Liver (tissue), 7 donors: ENCODE measurements at regions not wholly inside any gene's neighbourhood (a gene's known extent, or its start where the extent isn't known, plus 50 kb on each side); places are given as distances from the start of the nearest gene placed in this dataset.

ENCODE experiments used
- DNase-seq: peaks from one replicate; pipeline ENCODE4 v3.0.0-alpha.2; 2017; ENCODE audit warnings: low spot score
- H3K27ac ChIP-seq, 2 donors: one replicate each; pipeline ENCODE4 v1.7.0; 2013; ENCODE audit warnings: inconsistent platforms in 2 of 2, low read length in 2 of 2, control low read depth in 1 of 2, low read depth in 1 of 2, mild to moderate bottlenecking in 1 of 2
- H3K27me3 ChIP-seq, 4 donors: one replicate each; pipeline versions ENCODE4 v1.6.1 to v1.7.0; 2013; ENCODE audit warnings: low read length in 3 of 4, inconsistent platforms in 1 of 4, mild to moderate bottlenecking in 1 of 4, moderate library complexity in 1 of 4; ENCODE audit not compliant: control insufficient read depth in 4 of 4, insufficient read depth in 4 of 4
- H3K36me3 ChIP-seq, 4 donors: one replicate each; pipeline versions ENCODE4 v1.6.1 to v1.7.0; 2013; ENCODE audit warnings: low read length in 3 of 4, mild to moderate bottlenecking in 3 of 4, low read depth in 1 of 4, moderate library complexity in 1 of 4; ENCODE audit not compliant: control insufficient read depth in 4 of 4, insufficient read depth in 3 of 4
- H3K4me1 ChIP-seq, 4 donors: one replicate each; pipeline versions ENCODE4 v1.6.1 to v1.7.0; 2013; ENCODE audit warnings: low read length in 3 of 4, mild to moderate bottlenecking in 3 of 4, moderate library complexity in 1 of 4; ENCODE audit not compliant: control insufficient read depth in 4 of 4, insufficient read depth in 4 of 4
- H3K4me3 ChIP-seq, 3 donors: one replicate each; pipeline versions ENCODE4 v1.6.1 to v1.7.0; 2013; ENCODE audit warnings: low read length in 3 of 3, control low read depth in 1 of 3, low read depth in 1 of 3, mild to moderate bottlenecking in 1 of 3
- H3K9ac ChIP-seq, 2 donors: one replicate each; pipeline ENCODE4 v1.7.0; 2013; ENCODE audit warnings: low read length in 2 of 2, mild to moderate bottlenecking in 2 of 2, moderate library complexity in 2 of 2, control low read depth in 1 of 2, low read depth in 1 of 2
- H3K9me3 ChIP-seq, 4 donors: one replicate each; pipeline versions ENCODE4 v1.6.1 to v1.7.0; 2013; ENCODE audit warnings: low read length in 3 of 4; ENCODE audit not compliant: control insufficient read depth in 4 of 4
- EGR1 ChIP-seq, 2 donors: IDR thresholded peaks; 2 replicates each; pipeline ENCODE4 v1.6.1; 2016 to 2018; ENCODE audit warnings: antibody characterized with exemption in 2 of 2, low read depth in 2 of 2
- FOXA1 ChIP-seq: IDR thresholded peaks from 2 replicates; pipeline ENCODE4 v1.6.1; 2016; ENCODE audit warnings: antibody characterized with exemption
- HNF4A ChIP-seq, 2 donors: conservative IDR thresholded peaks; 2 replicates each; pipeline ENCODE4 v1.6.1; 2016; ENCODE audit warnings: antibody characterized with exemption in 2 of 2, mild to moderate bottlenecking in 2 of 2
- HNF4G ChIP-seq: IDR thresholded peaks from 2 replicates; pipeline ENCODE4 v1.6.1; 2016; ENCODE audit warnings: antibody characterized with exemption
- MAX ChIP-seq: IDR thresholded peaks from 2 replicates; pipeline ENCODE4 v1.6.1; 2016; ENCODE audit warnings: antibody characterized with exemption
- NR2F2 ChIP-seq: IDR thresholded peaks from 2 replicates; pipeline ENCODE4 v1.6.1; 2016; ENCODE audit warnings: antibody characterized with exemption
- RAD21 ChIP-seq, 2 donors: IDR thresholded peaks; 2 replicates each; pipeline ENCODE4 v1.6.1; 2016; ENCODE audit warnings: antibody characterized with exemption in 2 of 2, mild to moderate bottlenecking in 2 of 2
- RXRA ChIP-seq, 2 donors: IDR thresholded peaks; 2 replicates each; pipeline ENCODE4 v1.6.1; 2017 to 2018; ENCODE audit warnings: antibody characterized with exemption in 2 of 2, mild to moderate bottlenecking in 1 of 2
- SP1 ChIP-seq: IDR thresholded peaks from 2 replicates; pipeline ENCODE4 v1.6.1; 2018; ENCODE audit warnings: antibody characterized with exemption, mild to moderate bottlenecking
- TAF1 ChIP-seq: conservative IDR thresholded peaks from 2 replicates; pipeline ENCODE4 v1.6.1; 2016; ENCODE audit warnings: antibody characterized with exemption, mild to moderate bottlenecking
- YY1 ChIP-seq: IDR thresholded peaks from 2 replicates; pipeline ENCODE4 v1.6.1; 2016; ENCODE audit warnings: antibody characterized with exemption, mild to moderate bottlenecking
- WGBS: extraction: QIAGEN DNeasy Blood & Tissue Kit; methylation state at CpG from one replicate; pipeline ENCODE4 v1.1.7; 2013; 5-methylcytosine and 5-hydroxymethylcytosine counted together
- TF ChIP-seq, protein P1 (sequence below): IDR thresholded peaks from 2 replicates; pipeline ENCODE4 v1.6.1; 2016; ENCODE audit warnings: antibody characterized with exemption
- TF ChIP-seq, protein P2 (sequence below): IDR thresholded peaks from 2 replicates; pipeline ENCODE4 v1.6.1; 2016; ENCODE audit warnings: antibody characterized with exemption, mild to moderate bottlenecking
- donor health status: healthy.
- donor health status: healthy.
- donor health status: healthy.
- donor health status: healthy.

DNA sequence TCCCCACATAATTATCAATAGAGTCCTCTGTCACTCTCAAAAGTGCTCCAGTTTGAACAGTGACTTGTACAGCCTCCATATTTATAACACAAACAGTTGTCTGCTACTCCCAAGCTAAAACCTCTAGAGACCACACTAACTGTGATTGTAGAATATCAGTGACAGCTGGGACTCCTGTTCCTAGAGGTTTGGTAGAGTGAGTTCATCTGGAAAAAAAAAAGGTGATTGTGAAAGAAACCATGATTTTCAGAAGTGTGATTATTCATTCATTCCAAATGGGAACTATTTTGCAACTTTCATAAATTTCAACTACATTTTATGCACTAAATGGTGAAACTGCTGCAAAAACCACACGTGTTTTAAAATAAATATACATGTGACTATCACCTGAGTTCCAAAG is 128.0 kb upstream of the PLXNC1 start:
- no peak for DNase-seq
- no peak overlapping the region for H3K27ac ChIP-seq
- TF ChIP-seq TAF1 (no peak), NR2F2 (no peak), HNF4A (conservative IDR thresholded peaks at IDR 0.05) (no peak), RAD21 (IDR thresholded peaks at IDR 0.05) (no peak), SP1 (no peak), HNF4G (no peak)
- TF ChIP-seq, protein P1, sequence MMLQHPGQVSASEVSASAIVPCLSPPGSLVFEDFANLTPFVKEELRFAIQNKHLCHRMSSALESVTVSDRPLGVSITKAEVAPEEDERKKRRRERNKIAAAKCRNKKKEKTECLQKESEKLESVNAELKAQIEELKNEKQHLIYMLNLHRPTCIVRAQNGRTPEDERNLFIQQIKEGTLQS, result no peak
- WGBS, result 49% methylated on average over 1 of the region's 1 CpG
- peaks cover 0 to 20% (median 10%) of the 10 kb centered on the region in 4 donors for H3K9me3 ChIP-seq
- no peaks in the 10 kb centered on the region for H3K36me3 ChIP-seq
- H3K4me1 ChIP-seq, result no peaks in the 10 kb centered on the region
- no peaks in the 10 kb centered on the region for H3K27me3 ChIP-seq
- no peak overlapping the region for H3K4me3 ChIP-seq
- no peak overlapping the region for H3K9ac ChIP-seq

- no peak overlapping the region for H3K4me3 ChIP-seq
- H3K9me3 ChIP-seq, result peaks cover 1 to 12% (median 5%) of the 10 kb centered on the region in 4 donors
- H3K4me1 ChIP-seq, result peaks cover 0 to 3% (median 0%) of the 10 kb centered on the region in 4 donors
- no peaks in the 10 kb centered on the region for H3K27me3 ChIP-seq
- no peak overlapping the region for H3K9ac ChIP-seq
- H3K27ac ChIP-seq, result no peak overlapping the region
- DNase-seq, result no peak
- TF ChIP-seq RXRA (IDR thresholded peaks at IDR 0.05) (no peak), TAF1 (no peak), RAD21 (IDR thresholded peaks at IDR 0.05) (no peak), HNF4A (conservative IDR thresholded peaks at IDR 0.05) (no peak), EGR1 (IDR thresholded peaks at IDR 0.05; ENCODE audit: low read depth in 2 of 2) (no peak)
- TF ChIP-seq, protein P2, sequence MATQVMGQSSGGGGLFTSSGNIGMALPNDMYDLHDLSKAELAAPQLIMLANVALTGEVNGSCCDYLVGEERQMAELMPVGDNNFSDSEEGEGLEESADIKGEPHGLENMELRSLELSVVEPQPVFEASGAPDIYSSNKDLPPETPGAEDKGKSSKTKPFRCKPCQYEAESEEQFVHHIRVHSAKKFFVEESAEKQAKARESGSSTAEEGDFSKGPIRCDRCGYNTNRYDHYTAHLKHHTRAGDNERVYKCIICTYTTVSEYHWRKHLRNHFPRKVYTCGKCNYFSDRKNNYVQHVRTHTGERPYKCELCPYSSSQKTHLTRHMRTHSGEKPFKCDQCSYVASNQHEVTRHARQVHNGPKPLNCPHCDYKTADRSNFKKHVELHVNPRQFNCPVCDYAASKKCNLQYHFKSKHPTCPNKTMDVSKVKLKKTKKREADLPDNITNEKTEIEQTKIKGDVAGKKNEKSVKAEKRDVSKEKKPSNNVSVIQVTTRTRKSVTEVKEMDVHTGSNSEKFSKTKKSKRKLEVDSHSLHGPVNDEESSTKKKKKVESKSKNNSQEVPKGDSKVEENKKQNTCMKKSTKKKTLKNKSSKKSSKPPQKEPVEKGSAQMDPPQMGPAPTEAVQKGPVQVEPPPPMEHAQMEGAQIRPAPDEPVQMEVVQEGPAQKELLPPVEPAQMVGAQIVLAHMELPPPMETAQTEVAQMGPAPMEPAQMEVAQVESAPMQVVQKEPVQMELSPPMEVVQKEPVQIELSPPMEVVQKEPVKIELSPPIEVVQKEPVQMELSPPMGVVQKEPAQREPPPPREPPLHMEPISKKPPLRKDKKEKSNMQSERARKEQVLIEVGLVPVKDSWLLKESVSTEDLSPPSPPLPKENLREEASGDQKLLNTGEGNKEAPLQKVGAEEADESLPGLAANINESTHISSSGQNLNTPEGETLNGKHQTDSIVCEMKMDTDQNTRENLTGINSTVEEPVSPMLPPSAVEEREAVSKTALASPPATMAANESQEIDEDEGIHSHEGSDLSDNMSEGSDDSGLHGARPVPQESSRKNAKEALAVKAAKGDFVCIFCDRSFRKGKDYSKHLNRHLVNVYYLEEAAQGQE, result no peak
- TF ChIP-seq, protein P1, result no peak
- no peaks in the 10 kb centered on the region for H3K36me3 ChIP-seq
Measured at GRCh38 chr12:94023879-94024278, 124.5 kb upstream of the PLXNC1 start.

GRCh38 chr12:94025068-94025467 is 123.3 kb upstream of the PLXNC1 start:
- 78% methylated on average over 4 of the region's 4 CpGs for WGBS
- TF ChIP-seq NR2F2 (no peak), FOXA1 (no peak), SP1 (no peak), YY1 (no peak), EGR1 (IDR thresholded peaks at IDR 0.05; ENCODE audit: low read depth in 2 of 2) (no peak), MAX (no peak), HNF4G (no peak)
- Histone ChIP-seq H3K4me3 (no peak overlapping the region), H3K9me3 (peaks cover 1 to 10% (median 6%) of the 10 kb centered on the region in 4 donors), H3K36me3 (no peaks in the 10 kb centered on the region), H3K27me3 (no peaks in the 10 kb centered on the region), H3K9ac (no peak overlapping the region), H3K4me1 (peaks cover 0 to 3% (median 0%) of the 10 kb centered on the region in 4 donors), H3K27ac (no peak overlapping the region)
- DNase-seq, result no peak
